ENCODE measurements at regions not wholly inside any gene's neighbourhood (a gene's known extent, or its start where the extent isn't known, plus 50 kb on each side); places are given as distances from the start of the nearest gene placed in this dataset.

- TF ChIP-seq, protein P1, sequence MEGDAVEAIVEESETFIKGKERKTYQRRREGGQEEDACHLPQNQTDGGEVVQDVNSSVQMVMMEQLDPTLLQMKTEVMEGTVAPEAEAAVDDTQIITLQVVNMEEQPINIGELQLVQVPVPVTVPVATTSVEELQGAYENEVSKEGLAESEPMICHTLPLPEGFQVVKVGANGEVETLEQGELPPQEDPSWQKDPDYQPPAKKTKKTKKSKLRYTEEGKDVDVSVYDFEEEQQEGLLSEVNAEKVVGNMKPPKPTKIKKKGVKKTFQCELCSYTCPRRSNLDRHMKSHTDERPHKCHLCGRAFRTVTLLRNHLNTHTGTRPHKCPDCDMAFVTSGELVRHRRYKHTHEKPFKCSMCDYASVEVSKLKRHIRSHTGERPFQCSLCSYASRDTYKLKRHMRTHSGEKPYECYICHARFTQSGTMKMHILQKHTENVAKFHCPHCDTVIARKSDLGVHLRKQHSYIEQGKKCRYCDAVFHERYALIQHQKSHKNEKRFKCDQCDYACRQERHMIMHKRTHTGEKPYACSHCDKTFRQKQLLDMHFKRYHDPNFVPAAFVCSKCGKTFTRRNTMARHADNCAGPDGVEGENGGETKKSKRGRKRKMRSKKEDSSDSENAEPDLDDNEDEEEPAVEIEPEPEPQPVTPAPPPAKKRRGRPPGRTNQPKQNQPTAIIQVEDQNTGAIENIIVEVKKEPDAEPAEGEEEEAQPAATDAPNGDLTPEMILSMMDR (IDR thresholded peaks at IDR 0.05), result no peak
- no peak for TF ChIP-seq POLR2A (IDR thresholded peaks at IDR 0.05)
Measured at GRCh38 chr11:44494785-44495184, 70.7 kb upstream of the CD82 start.
